Osteoblast (primary cell): ENCODE measurements at regions not wholly inside any gene's neighbourhood (a gene's known extent, or its start where the extent isn't known, plus 50 kb on each side); places are given as distances from the start of the nearest gene placed in this dataset.

Source experiments
- DNase-seq: peaks from one replicate; pipeline ENCODE4 v3.0.0; 2011; ENCODE audit warnings: low spot score, mixed read lengths; ENCODE audit not compliant: insufficient read length; ENCODE audit errors: missing footprints
- H2AFZ ChIP-seq: 2 replicates; pipeline ENCODE4 v1.6.0; 2011; ENCODE audit warnings: mild to moderate bottlenecking, low read length
- H3K27ac ChIP-seq: 2 replicates; pipeline ENCODE4 v1.5.1; 2011; ENCODE audit warnings: mild to moderate bottlenecking, low read depth, low read length, moderate library complexity
- H3K27me3 ChIP-seq: 2 replicates; pipeline ENCODE4 v1.6.0; 2012; ENCODE audit warnings: mild to moderate bottlenecking, control low read depth, inconsistent platforms, low read length, moderate library complexity; ENCODE audit not compliant: insufficient read depth
- H3K36me3 ChIP-seq: 2 replicates; pipeline ENCODE4 v1.5.1; 2011; ENCODE audit warnings: mild to moderate bottlenecking, low read length, control low read depth, moderate library complexity; ENCODE audit not compliant: insufficient read depth
- H3K4me1 ChIP-seq: 2 replicates; pipeline ENCODE4 v1.5.1; 2011; ENCODE audit warnings: mild to moderate bottlenecking, low read length, control low read depth, moderate library complexity; ENCODE audit not compliant: insufficient read depth
- H3K4me2 ChIP-seq: 2 replicates; pipeline ENCODE4 v1.6.0; 2011; ENCODE audit warnings: mild to moderate bottlenecking, low read length; ENCODE audit not compliant: insufficient read depth
- H3K4me3 ChIP-seq: fragments of 200-600 bp; sonication (generic); 3 replicates; pipeline ENCODE4 v1.5.1; 2012; ENCODE audit warnings: mild to moderate bottlenecking, low read length, inconsistent platforms; ENCODE audit not compliant: insufficient read depth
- H3K79me2 ChIP-seq: 2 replicates; pipeline ENCODE4 v1.6.0; 2012; ENCODE audit warnings: mild to moderate bottlenecking, low read length, control low read depth, inconsistent platforms; ENCODE audit not compliant: insufficient read depth
- H3K9me3 ChIP-seq: 2 replicates; pipeline ENCODE4 v1.5.1; 2011; ENCODE audit warnings: low read depth, low read length, control low read depth
- H4K20me1 ChIP-seq: 2 replicates; pipeline ENCODE4 v1.6.0; 2012; ENCODE audit warnings: mild to moderate bottlenecking, low read length, control low read depth; ENCODE audit not compliant: insufficient read depth
- TF ChIP-seq, protein P1 (sequence below): IDR thresholded peaks from 2 replicates; pipeline ENCODE4 v1.5.1; 2011; ENCODE audit warnings: mild to moderate bottlenecking, low read depth, low read length, moderate library complexity; ENCODE audit errors: extremely low read depth

DNA sequence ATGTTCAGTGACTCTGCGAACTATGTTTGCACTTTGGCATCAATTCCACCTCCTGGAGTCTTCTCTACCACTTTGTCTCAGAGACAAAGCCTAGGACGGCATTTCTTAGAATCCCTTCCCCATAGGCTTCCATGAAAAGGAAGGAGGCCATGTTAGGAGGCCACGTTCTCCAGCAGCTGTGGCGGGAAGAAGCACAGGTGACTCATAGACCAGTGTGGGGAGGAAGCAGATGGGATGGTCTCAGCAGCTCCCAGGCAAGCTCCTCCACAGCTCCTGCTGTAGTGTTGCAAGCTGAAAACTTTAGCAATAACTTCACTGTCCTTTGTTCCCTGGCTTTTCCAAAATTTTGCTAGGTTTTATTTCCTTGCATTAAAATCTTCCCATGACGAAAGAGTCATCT, 781.3 kb upstream of the ID2 start:
- H4K20me1 ChIP-seq = no peaks in the 10 kb centered on the region
- no peaks in the 10 kb centered on the region for H3K9me3 ChIP-seq
- no peak overlapping the region for H2AFZ ChIP-seq
- no peaks in the 10 kb centered on the region for H3K27me3 ChIP-seq
- H3K4me1 ChIP-seq = no peaks in the 10 kb centered on the region
- no peaks in the 10 kb centered on the region for H3K36me3 ChIP-seq
- H3K4me2 ChIP-seq = no peak overlapping the region
- H3K4me3 ChIP-seq = no peak overlapping the region
- no peak for DNase-seq
- no peaks in the 10 kb centered on the region for H3K79me2 ChIP-seq
- no peak overlapping the region for H3K27ac ChIP-seq
- TF ChIP-seq, protein P1, sequence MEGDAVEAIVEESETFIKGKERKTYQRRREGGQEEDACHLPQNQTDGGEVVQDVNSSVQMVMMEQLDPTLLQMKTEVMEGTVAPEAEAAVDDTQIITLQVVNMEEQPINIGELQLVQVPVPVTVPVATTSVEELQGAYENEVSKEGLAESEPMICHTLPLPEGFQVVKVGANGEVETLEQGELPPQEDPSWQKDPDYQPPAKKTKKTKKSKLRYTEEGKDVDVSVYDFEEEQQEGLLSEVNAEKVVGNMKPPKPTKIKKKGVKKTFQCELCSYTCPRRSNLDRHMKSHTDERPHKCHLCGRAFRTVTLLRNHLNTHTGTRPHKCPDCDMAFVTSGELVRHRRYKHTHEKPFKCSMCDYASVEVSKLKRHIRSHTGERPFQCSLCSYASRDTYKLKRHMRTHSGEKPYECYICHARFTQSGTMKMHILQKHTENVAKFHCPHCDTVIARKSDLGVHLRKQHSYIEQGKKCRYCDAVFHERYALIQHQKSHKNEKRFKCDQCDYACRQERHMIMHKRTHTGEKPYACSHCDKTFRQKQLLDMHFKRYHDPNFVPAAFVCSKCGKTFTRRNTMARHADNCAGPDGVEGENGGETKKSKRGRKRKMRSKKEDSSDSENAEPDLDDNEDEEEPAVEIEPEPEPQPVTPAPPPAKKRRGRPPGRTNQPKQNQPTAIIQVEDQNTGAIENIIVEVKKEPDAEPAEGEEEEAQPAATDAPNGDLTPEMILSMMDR = no peak

DNA sequence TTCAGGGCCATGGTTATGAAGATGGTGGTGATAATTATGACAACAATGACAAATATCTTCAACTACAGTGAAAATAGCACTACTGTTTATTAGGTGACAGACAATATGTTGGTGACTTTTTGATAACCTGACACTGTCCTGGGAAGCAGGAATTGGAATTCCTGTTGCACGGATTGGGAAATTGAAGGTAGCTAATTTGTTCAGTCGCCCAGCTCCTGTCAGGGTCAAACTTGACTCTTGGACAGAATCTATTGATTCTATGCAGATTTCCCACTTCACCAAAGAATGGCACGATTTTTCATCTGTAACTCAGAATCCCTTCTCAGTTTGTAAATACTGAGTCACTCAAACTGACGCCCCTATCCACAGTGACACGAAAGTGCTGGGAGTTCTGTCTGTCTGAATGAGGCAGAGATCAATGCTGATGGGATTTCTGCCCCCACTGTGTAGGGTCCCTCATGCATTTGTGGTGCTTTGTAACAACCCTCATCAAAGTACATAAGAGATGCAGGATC, 779.5 kb upstream of the ID2 start:
- no peak overlapping the region for H3K27ac ChIP-seq
- no peaks in the 10 kb centered on the region for H4K20me1 ChIP-seq
- H2AFZ ChIP-seq = no peak overlapping the region
- no peaks in the 10 kb centered on the region for H3K79me2 ChIP-seq
- H3K4me2 ChIP-seq = no peak overlapping the region
- no peak overlapping the region for H3K4me3 ChIP-seq
- H3K27me3 ChIP-seq = no peaks in the 10 kb centered on the region
- H3K4me1 ChIP-seq = no peaks in the 10 kb centered on the region
- no peak for DNase-seq
- H3K9me3 ChIP-seq = no peaks in the 10 kb centered on the region
- TF ChIP-seq, protein P1 = no peak
- no peaks in the 10 kb centered on the region for H3K36me3 ChIP-seq

DNA sequence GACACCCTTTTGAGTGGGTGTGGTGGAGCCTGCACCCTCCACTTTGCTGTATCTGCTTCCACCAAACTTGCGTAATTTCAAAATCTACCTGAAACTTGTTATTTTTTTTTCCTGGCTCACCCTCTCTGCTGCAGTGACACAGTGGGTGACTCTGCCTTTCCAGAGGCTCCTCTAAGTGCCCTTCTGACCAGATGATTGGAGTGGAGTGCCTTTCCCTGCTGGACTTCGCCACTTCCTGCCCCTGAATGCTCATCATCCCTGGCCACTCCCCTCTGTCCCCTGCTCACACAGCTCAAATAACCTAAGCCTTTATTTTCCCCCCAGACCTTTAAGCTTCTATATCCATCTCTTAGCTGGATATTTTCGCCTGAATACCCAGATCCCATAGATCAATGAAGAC, 777.5 kb upstream of the ID2 start:
- Histone ChIP-seq H3K4me2 (no peak overlapping the region), H3K36me3 (no peaks in the 10 kb centered on the region), H3K4me3 (no peak overlapping the region), H3K4me1 (no peaks in the 10 kb centered on the region), H2AFZ (no peak overlapping the region), H3K9me3 (no peaks in the 10 kb centered on the region), H4K20me1 (no peaks in the 10 kb centered on the region), H3K79me2 (no peaks in the 10 kb centered on the region), H3K27ac (no peak overlapping the region), H3K27me3 (no peaks in the 10 kb centered on the region)
- no peak for DNase-seq
- TF ChIP-seq, protein P1 = no peak

DNA sequence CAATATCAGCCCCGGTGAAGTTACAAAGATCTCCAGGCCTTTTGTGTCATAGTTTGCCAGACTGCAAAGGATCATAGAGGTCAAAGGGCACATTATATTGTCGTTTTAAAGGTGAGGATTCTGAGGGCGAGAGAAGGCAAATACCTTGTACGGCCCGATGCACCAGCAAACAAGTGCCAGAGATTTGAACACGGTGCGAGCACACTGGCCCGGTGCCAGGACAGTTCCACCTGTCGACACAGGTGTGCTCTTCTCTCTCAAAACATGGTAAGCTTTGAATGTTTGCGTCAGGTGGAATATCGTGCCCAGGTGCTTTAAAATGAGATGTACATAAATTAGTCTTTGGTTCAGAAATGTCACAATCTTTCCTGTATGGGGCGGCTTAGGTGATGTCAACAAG, 776.1 kb upstream of the ID2 start:
- TF ChIP-seq, protein P1 = no peak
- Histone ChIP-seq H2AFZ (no peak overlapping the region), H3K4me2 (no peak overlapping the region), H3K4me1 (no peaks in the 10 kb centered on the region), H3K27ac (no peak overlapping the region), H3K4me3 (no peak overlapping the region), H3K27me3 (no peaks in the 10 kb centered on the region), H3K9me3 (no peaks in the 10 kb centered on the region), H3K36me3 (no peaks in the 10 kb centered on the region), H3K79me2 (no peaks in the 10 kb centered on the region), H4K20me1 (no peaks in the 10 kb centered on the region)
- DNase-seq = no peak
